HG03469 (cell line): ENCODE measurements at regions not wholly inside any gene's neighbourhood (a gene's known extent, or its start where the extent isn't known, plus 50 kb on each side); places are given as distances from the start of the nearest gene placed in this dataset.
"Not testable (repeated sequence)": the region's sequence is repeated elsewhere in the genome, so short reads cannot be mapped to it uniquely, and the experiment has no call there.

Source experiments
- ATAC-seq: cut with Tn5 transposase; IDR thresholded peaks from one replicate; pipeline ENCODE4 v1.9.1; 2021; ENCODE audit warnings: mild to moderate bottlenecking, moderate library complexity, moderate number of reproducible peaks; ENCODE audit not compliant: unreplicated experiment

- no peak for ATAC-seq
These were observed 181.6 kb upstream of the SOX14 start for GRCh38 chr3:137582484-137582883.

DNA sequence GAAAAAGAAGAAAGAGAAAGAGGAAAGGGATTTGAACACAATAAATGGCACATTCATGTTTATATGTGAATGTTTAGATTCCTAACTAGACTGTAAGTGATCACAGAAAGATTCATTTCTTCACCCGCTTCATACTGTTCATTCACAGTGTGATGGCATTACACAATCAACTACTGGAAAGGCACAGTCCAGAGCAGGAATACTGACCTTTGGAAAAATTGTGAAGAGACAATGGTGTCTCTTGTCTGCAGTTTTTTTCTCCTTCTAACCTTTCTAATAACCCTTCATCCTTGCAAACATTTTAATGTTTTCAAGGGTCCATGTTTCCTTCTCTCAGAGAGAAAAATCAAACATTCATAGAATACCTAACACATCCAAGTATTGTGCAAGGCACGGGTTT is 180.9 kb upstream of the SOX14 start:
- no peak for ATAC-seq

- ATAC-seq: no peak
These were observed 175.2 kb upstream of the SOX14 start for GRCh38 chr3:137588871-137589270.

DNA sequence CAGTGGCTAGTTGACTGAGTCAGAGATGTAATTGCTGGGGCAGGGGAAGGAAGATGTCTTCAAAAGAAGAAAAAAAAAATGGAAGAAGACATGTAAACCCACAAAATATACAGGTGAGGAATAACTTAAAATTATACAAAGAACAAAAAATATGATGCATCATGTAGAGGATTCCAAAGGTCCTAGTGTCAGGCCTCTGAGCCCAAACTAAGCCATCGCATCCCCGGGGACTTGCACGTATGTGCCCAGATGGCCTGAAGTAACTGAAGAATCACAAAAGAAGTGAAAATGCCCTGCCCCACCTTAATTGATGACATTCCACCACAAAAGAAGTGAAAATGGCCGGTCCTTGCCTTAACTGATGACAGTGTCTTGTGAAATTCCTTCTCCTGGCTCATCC is 168.7 kb upstream of the SOX14 start:
- ATAC-seq: not testable (repeated sequence)

- ATAC-seq: no peak
These were observed 153.4 kb upstream of the SOX14 start for GRCh38 chr3:137610723-137611122.

- ATAC-seq: no peak
These were observed 151.8 kb upstream of the SOX14 start for GRCh38 chr3:137612291-137612690.

GRCh38 chr3:137615659-137616418 is 148.3 kb upstream of the SOX14 start:
- no peak for ATAC-seq

DNA sequence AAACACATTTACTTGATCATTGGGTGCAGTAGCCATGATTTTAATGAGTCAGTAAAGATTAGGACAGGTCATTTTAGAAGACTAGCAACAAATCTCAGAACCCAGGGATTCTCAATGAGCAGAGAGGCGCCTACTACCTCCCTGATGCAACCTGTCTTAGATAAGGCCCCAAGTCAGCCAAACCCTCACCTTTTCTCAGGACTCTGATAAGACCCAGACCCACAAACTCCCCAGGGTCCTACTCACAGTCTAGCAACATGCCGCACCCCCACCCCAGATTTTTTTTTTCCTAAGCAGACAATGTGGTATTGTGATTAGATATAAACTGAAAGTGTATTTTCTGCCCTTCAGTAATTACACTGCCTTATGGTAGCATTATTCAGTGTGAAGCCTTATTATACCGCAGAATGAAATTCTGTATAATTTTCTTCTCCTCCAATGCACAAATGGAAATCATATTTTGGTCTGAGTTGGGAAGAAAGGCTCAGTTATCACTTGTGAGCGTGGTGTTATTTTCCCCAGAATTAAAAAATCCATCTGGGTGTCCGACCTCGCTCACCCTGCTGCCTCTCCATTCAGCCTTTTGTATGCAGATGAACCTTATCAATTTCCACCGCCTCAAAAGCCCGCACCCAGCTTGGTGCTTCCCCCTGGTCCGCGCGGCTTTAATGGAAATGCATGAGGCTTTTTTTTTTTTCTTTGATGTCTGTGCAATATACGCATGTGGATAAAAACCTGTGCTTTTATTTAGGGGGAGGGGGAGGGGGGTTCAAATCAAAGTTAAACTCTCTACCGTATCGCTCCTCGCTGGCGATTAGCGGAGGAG is 122.0 kb upstream of the SOX14 start:
- ATAC-seq: no peak

DNA sequence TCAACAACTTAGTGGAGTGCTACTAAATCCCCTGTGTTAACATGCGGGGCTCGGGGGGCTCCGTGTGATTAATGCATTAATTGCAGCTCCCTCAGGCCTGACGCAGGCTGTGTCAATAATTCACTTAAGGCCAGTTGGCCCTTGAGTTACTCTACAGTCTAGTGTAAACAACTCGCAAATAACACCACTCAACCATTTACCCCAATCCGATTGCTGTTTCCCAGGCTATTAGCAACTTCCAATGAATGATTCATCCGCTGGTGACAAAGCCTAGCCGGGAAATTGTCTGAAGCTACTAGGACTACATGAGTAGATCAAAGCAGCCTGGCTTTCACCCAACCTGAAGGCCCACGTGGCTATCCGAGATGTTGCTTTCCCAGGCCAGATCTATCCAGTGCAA is 121.3 kb upstream of the SOX14 start:
- no peak for ATAC-seq

- no peak for ATAC-seq
These were observed 116.9 kb upstream of the SOX14 start for GRCh38 chr3:137647179-137647578.

- no peak for ATAC-seq
These were observed 94.5 kb upstream of the SOX14 start for GRCh38 chr3:137669519-137670060.

DNA sequence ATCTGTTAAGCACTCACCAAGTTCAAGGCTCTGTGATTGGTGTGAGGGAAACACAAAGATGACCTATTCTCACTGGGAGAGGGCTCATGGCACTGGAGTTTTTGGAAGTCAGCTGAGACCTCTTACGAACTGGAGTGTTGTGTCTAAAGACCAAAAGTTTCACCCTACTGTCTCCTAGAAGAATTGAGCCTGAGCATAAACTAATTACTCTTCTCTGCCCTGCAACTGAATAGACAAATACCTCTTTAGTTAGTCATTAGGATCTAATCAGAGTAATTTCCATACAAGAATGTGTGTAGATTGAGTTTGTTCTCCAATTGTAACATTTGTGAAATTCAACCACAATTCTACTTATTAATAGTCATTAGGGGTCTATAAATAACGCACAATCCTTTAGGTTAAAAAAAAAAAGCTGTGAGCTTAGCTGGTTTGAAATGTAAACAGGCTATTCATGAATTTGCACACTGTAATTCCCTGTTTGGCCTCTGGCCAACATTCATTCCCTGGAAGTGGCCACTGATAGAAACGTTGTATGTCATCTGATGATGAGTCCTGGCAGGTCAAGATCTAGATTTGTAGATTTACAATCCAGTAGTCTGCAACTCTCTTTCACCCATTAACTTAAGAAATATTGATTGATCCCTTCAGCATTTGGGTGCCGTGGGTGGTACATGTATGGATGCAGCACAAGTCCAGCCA is 76.8 kb upstream of the SOX14 start:
- ATAC-seq: no peak

DNA sequence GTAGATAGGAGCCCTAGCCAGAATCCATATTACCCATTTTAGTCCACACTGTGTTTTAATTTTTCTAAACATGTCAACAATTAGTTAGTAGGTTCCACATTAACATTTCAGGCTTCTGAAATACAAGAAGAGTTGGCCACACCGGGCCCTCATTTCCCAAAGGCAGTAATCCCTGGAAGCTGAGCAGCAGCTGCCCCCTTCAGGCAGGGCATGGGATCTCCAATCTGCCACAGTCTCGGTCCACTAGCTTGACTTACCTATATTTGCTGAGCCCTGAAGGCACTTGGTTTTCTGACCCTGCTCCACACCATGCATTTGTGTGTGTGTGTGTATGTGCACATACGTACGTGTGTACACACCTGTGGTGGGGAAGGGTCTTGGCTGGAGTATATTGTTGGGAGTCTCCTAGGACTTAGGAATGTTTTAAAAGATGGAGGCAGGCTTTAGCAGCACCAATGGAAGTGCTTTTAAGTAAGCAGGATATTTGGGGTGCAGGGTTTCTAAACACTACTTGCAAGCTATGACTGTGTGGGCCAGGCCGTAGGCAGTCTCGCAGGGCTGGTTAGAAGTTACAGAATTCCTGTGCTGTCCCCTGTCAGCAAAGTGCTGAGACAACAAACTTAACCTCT is 71.2 kb upstream of the SOX14 start:
- no peak for ATAC-seq

GRCh38 chr3:137693791-137694190 is 70.3 kb upstream of the SOX14 start:
- no peak for ATAC-seq

DNA sequence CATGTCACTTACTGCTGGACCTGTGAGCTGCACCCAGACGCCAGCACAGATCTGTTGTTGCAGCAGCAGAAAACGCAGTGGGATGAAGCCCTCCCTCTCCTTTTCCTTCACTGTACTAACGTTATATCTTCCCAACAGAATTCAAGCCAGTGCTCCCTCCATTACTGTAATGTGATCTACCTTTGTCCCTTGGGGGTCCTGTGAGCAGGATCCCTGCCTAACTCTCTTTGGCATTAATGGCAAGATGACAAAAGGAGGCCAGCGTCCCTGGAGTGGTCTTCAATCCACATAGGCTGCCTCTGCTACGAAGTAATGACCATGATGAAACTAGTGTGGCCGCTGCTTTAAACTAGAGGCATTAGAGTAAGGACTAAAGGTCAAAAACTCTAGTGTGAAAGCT is 69.3 kb upstream of the SOX14 start:
- no peak for ATAC-seq

GRCh38 chr3:137695351-137695750 is 68.8 kb upstream of the SOX14 start:
- ATAC-seq: no peak

DNA sequence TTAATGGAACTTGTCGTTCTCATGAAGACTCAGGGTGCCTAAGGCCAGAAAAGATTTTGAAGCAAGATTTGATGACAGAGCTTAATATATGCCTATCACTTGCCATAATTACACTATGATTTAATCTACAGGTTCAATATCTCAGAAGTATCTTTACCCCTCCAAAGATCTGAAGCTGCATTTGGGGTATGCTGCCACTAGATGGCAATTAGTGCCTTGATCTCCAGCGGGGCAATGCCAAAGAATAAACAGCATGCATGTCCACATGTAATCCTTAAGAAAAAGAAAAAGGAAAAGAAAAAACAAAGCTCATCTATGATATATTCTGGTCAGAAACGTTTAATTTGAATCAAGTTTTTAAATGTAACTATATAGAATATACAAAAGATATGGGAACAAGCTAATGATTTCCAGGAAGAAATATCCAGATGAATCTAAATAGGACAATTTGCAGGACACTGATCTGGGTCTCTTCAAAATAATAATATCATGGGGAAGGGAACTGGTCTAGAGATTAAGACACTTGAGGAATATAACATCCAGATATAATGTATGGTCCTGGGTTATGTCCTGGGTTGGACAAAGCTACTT is 55.0 kb upstream of the SOX14 start:
- ATAC-seq: no peak

DNA sequence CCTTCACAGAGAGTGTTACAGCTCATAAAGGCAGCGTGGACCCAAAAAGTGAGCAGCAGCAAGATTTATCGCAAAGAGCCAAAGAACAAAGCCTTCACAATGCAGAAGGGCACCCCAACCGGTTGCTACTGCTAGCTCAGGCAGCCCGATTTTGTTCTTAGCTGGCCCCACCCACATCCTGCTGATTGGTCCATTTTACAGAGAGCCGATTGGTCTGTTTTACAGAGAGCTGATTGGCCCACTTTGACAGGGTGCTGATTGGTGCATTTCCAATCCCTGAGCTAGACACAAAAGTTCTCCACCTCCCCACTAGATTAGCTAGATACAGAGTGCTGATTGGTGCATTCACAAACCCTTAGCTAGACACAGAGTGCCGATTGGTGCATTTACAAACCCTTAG is 50.1 kb upstream of the SOX14 start:
- ATAC-seq: not testable (repeated sequence)
